ENCODE measurements at regions not wholly inside any gene's neighbourhood (a gene's known extent, or its start where the extent isn't known, plus 50 kb on each side); places are given as distances from the start of the nearest gene placed in this dataset.
"Not testable (repeated sequence)": the region's sequence is repeated elsewhere in the genome, so short reads cannot be mapped to it uniquely, and the experiment has no call there.

- no peak for DNase-seq
These were observed 1787.0 kb upstream of the PIK3C3 start for GRCh38 chr18:40168026-40168425.

- no peak for DNase-seq
These were observed 1791.8 kb upstream of the PIK3C3 start for GRCh38 chr18:40163254-40163653.

- no peak for DNase-seq
These were observed 1794.7 kb upstream of the PIK3C3 start for GRCh38 chr18:40160361-40160760.

GRCh38 chr18:40159141-40160017, 1795.7 kb upstream of the PIK3C3 start:
- no peak for DNase-seq

- no peak for DNase-seq
These were observed 1797.9 kb upstream of the PIK3C3 start for GRCh38 chr18:40157120-40157519.

GRCh38 chr18:40152859-40153258, 1802.2 kb upstream of the PIK3C3 start:
- no peak for DNase-seq

GRCh38 chr18:40148960-40149359, 1806.1 kb upstream of the PIK3C3 start:
- DNase-seq = no peak

GRCh38 chr18:40133253-40133652, 1821.8 kb upstream of the PIK3C3 start:
- no peak for DNase-seq

GRCh38 chr18:40132438-40132837, 1822.6 kb upstream of the PIK3C3 start:
- DNase-seq = not testable (repeated sequence)

GRCh38 chr18:40124107-40124506, 1830.9 kb upstream of the PIK3C3 start:
- no peak for DNase-seq

GRCh38 chr18:40120796-40121391, 1834.1 kb upstream of the PIK3C3 start:
- DNase-seq = no peak

GRCh38 chr18:40120356-40120755, 1834.7 kb upstream of the PIK3C3 start:
- DNase-seq = no peak

- not testable (repeated sequence) for DNase-seq
These were observed 1835.5 kb upstream of the PIK3C3 start for GRCh38 chr18:40119581-40119980.

GRCh38 chr18:40110455-40110854, 1844.6 kb upstream of the PIK3C3 start:
- DNase-seq = no peak

- no peak for DNase-seq
These were observed 1845.6 kb upstream of the PIK3C3 start for GRCh38 chr18:40109252-40110049.

- no peak for DNase-seq
These were observed 1846.4 kb upstream of the PIK3C3 start for GRCh38 chr18:40108596-40108995.

- DNase-seq = no peak
These were observed 1852.1 kb upstream of the PIK3C3 start for GRCh38 chr18:40102903-40103302.

- no peak for DNase-seq
These were observed 1855.4 kb upstream of the PIK3C3 start for GRCh38 chr18:40099641-40100040.

GRCh38 chr18:40096675-40097074, 1858.4 kb upstream of the PIK3C3 start:
- no peak for DNase-seq

- no peak for DNase-seq
These were observed 1860.6 kb upstream of the PIK3C3 start for GRCh38 chr18:40094441-40094840.

- no peak for DNase-seq
These were observed 1866.9 kb upstream of the PIK3C3 start for GRCh38 chr18:40088130-40088529.

GRCh38 chr18:40079786-40080185, 1875.2 kb upstream of the PIK3C3 start:
- DNase-seq = no peak

- no peak for DNase-seq
These were observed 1879.4 kb upstream of the PIK3C3 start for GRCh38 chr18:40075616-40076015.

- DNase-seq = no peak
These were observed 1882.3 kb upstream of the PIK3C3 start for GRCh38 chr18:40072761-40073160.
